ENCODE measurements at regions not wholly inside any gene's neighbourhood (a gene's known extent, or its start where the extent isn't known, plus 50 kb on each side); places are given as distances from the start of the nearest gene placed in this dataset.

GRCh38 chr17:79515646-79516571 lies 94.9 kb downstream of the RBFOX3 start:
- TF ChIP-seq CTCF (IDR thresholded peaks at IDR 0.05) (no peak), POLR2A (IDR thresholded peaks at IDR 0.05) (no peak)
